ENCODE measurements at regions not wholly inside any gene's neighbourhood (a gene's known extent, or its start where the extent isn't known, plus 50 kb on each side); places are given as distances from the start of the nearest gene placed in this dataset.

DNA sequence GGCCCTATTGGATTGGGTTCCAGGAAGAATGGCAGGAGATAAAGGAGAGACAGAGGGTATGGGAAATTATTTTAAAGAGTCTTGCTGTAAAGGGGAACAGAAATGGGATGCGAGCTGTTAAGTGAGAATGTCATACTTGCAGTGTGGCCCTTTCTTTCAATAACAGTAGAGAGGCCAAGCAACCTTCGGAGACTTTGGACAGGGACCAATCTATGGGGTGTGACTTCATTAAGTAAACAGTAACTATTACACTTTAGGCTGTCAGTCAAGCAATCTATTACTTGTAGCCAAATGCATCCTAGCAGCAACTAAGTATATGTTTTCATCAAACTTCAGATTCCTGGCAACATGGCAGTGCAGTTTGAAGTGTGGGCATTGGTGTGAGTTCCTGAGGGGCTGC, 376.2 kb upstream of the LARGE1 start:
- TF ChIP-seq, protein P1, sequence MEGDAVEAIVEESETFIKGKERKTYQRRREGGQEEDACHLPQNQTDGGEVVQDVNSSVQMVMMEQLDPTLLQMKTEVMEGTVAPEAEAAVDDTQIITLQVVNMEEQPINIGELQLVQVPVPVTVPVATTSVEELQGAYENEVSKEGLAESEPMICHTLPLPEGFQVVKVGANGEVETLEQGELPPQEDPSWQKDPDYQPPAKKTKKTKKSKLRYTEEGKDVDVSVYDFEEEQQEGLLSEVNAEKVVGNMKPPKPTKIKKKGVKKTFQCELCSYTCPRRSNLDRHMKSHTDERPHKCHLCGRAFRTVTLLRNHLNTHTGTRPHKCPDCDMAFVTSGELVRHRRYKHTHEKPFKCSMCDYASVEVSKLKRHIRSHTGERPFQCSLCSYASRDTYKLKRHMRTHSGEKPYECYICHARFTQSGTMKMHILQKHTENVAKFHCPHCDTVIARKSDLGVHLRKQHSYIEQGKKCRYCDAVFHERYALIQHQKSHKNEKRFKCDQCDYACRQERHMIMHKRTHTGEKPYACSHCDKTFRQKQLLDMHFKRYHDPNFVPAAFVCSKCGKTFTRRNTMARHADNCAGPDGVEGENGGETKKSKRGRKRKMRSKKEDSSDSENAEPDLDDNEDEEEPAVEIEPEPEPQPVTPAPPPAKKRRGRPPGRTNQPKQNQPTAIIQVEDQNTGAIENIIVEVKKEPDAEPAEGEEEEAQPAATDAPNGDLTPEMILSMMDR (IDR thresholded peaks at IDR 0.05) = no peak
- TF ChIP-seq POLR2A (IDR thresholded peaks at IDR 0.05) = no peak

Measured in ovary (tissue), 3 donors.